ENCODE measurements at regions not wholly inside any gene's neighbourhood (a gene's known extent, or its start where the extent isn't known, plus 50 kb on each side); places are given as distances from the start of the nearest gene placed in this dataset.

- no peak for TF ChIP-seq CTCF (IDR thresholded peaks at IDR 0.05; ENCODE audit: insufficient read depth, low read length)
- no peak for TF ChIP-seq POLR2AphosphoS5 (IDR thresholded peaks at IDR 0.05; ENCODE audit: low read depth)
- TF ChIP-seq GABPA (IDR thresholded peaks at IDR 0.05; ENCODE audit: low read depth), result no peak
- no peak for TF ChIP-seq REST (IDR thresholded peaks at IDR 0.05; ENCODE audit: insufficient replicate concordance, low read depth)
- no peak for TF ChIP-seq SPI1 (IDR thresholded peaks at IDR 0.05; ENCODE audit: borderline replicate concordance, low read depth)
These were observed 236.7 kb downstream of the PAX1 start for GRCh38 chr20:21941941-21942805.

Data from HL-60 (cell line).